NB4 (cell line): ENCODE measurements at regions not wholly inside any gene's neighbourhood (a gene's known extent, or its start where the extent isn't known, plus 50 kb on each side); places are given as distances from the start of the nearest gene placed in this dataset.

Source experiments
- DNase-seq: peaks from one replicate; pipeline ENCODE4 v3.0.0; 2010; ENCODE audit warnings: low read depth
- H3K4me3 ChIP-seq: one replicate; pipeline ENCODE4 v1.5.1; 2011; ENCODE audit warnings: mild to moderate bottlenecking, low read depth, low read length, moderate library complexity
- CTCF ChIP-seq: IDR thresholded peaks from one replicate; pipeline ENCODE4 v1.5.1; 2012; ENCODE audit warnings: low read depth, low read length
- MYC ChIP-seq: IDR thresholded peaks from 2 replicates; pipeline ENCODE4 v1.6.1; 2011; ENCODE audit warnings: low read depth, low read length
- POLR2A ChIP-seq: IDR thresholded peaks from 2 replicates; pipeline ENCODE4 v1.6.1; 2011; ENCODE audit warnings: mild to moderate bottlenecking; ENCODE audit not compliant: insufficient read length; ENCODE audit errors: extremely low read depth
- TF ChIP-seq, protein P1 (sequence below): IDR thresholded peaks from 2 replicates; pipeline ENCODE4 v1.6.1; 2011; ENCODE audit warnings: low read depth, low read length

GRCh38 chr13:95360052-95360451 is 58.8 kb upstream of the ABCC4 start:
- no peak for DNase-seq
- no peak overlapping the region for H3K4me3 ChIP-seq
- TF ChIP-seq CTCF (no peak), POLR2A (no peak), MYC (no peak)
- TF ChIP-seq, protein P1, sequence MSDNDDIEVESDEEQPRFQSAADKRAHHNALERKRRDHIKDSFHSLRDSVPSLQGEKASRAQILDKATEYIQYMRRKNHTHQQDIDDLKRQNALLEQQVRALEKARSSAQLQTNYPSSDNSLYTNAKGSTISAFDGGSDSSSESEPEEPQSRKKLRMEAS: no peak

DNA sequence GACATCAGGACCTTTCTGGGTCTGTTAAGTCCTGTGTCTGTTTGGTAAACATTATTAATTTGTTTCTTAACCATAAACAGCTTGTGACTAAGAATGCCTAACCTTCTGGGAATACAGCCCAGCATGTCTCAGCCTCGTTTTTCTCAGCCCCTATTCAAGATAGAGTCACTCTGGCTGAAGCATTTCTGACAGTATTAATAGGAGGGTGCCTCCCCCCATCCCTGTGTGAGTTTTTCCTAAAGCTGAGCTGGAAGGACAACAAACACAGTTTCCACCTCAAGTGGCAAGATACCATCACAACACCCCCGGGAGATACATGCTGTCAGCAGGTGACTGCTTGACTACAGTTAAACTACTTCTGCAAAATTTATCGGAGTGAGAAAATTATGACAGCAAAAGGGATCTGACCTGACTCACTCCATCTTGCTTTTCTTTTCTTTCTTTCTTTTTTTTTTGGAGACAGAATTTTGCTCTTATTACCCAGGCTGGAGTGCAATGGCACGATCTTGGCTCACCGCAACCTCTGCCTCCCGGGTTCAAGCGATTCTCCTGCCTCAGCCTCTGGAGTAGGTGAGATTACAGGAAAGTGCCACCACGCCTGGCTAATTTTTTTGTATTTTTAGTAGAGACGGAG is 59.3 kb upstream of the ABCC4 start:
- H3K4me3 ChIP-seq: no peak overlapping the region
- no peak for TF ChIP-seq MYC
- no peak for TF ChIP-seq CTCF
- DNase-seq: no peak

- no peak overlapping the region for H3K4me3 ChIP-seq
- DNase-seq: no peak
- TF ChIP-seq, protein P1: no peak
- TF ChIP-seq CTCF: no peak
- no peak for TF ChIP-seq MYC
- no peak for TF ChIP-seq POLR2A
These were observed 60.4 kb upstream of the ABCC4 start for GRCh38 chr13:95361686-95362085.

DNA sequence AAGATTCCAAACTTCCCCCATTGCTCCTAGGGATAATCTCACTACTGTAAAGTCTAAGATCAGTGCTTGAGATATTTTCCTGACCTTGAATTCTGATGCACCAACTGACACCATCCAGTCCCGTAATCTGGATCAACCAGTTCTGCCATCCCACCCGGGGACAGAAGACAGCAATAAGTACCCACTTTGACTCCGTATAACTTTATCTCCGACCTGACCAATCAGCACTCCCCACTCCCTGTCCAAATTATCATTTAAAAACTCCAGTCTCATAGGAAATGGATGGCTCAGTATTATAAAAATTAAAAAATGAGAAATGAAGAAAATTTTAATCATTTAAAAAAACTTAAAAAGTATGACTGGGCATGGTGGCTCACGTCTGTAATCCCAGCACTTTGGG is 61.4 kb upstream of the ABCC4 start:
- DNase-seq: no peak
- TF ChIP-seq, protein P1: no peak
- no peak for TF ChIP-seq POLR2A
- no peak overlapping the region for H3K4me3 ChIP-seq

DNA sequence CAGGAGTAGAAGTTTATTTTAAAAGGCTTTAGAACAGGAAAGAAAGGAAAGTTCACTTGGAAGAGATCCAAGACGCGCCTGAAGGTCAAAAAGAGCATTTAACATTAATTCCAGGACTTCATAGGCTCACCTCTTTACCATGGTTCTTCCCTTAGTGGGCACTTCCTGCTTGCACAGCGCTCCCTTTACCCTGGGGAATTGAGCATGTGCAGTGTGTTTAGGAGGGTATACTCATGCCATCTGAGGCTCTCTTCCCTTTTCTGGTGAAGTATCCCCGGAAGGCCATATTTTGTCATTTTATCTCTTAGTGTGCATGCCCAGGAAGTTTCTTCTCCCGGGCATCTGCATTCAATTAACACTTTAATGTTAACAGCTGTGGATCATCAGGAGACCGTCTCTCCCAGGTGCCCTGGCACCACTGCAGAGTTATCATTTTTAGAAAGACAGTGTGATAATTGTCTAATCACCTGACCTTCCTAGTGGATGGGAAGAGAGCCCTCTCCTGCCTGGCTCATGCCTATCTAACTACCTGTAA is 66.1 kb upstream of the ABCC4 start:
- DNase-seq: peak; percentile 83
- H3K4me3 ChIP-seq: no peak overlapping the region
- TF ChIP-seq, protein P1: peak; percentile 52
- TF ChIP-seq MYC: no peak

GRCh38 chr13:95368998-95369397 is 67.7 kb upstream of the ABCC4 start:
- DNase-seq: no peak
- H3K4me3 ChIP-seq: no peak overlapping the region
- no peak for TF ChIP-seq CTCF
- no peak for TF ChIP-seq MYC
- TF ChIP-seq, protein P1: no peak
- TF ChIP-seq POLR2A: no peak

- DNase-seq: no peak
- TF ChIP-seq POLR2A: no peak
- TF ChIP-seq, protein P1: no peak
- no peak for TF ChIP-seq MYC
- H3K4me3 ChIP-seq: no peak overlapping the region
These were observed 74.5 kb upstream of the ABCC4 start for GRCh38 chr13:95375706-95376105.
